Progenitor cell of endocrine pancreas (in vitro differentiated cells): ENCODE measurements at regions not wholly inside any gene's neighbourhood (a gene's known extent, or its start where the extent isn't known, plus 50 kb on each side); places are given as distances from the start of the nearest gene placed in this dataset.
A peak's percentile ranks its signal among the peaks of the same experiment; 100 is the strongest.
"Not testable (repeated sequence)": the region's sequence is repeated elsewhere in the genome, so short reads cannot be mapped to it uniquely, and the experiment has no call there.

Source experiments
- DNase-seq: peaks from one replicate; pipeline ENCODE4 v3.0.0; 2021; ENCODE audit warnings: low spot score; ENCODE audit not compliant: unreplicated experiment
- H3K27ac Mint-ChIP-seq: 2 replicates; pipeline ENCODE4 v1.8.0; 2021; ENCODE audit warnings: mild to moderate bottlenecking, moderate library complexity, mixed read lengths
- H3K27me3 Mint-ChIP-seq: 2 replicates; pipeline ENCODE4 v1.8.0; 2021; ENCODE audit warnings: mixed read lengths
- H3K36me3 Mint-ChIP-seq: 2 replicates; pipeline ENCODE4 v1.8.0; 2022; ENCODE audit warnings: mixed read lengths; ENCODE audit not compliant: insufficient read depth
- H3K4me1 Mint-ChIP-seq: 2 replicates; pipeline ENCODE4 v1.8.0; 2021; ENCODE audit warnings: low read depth, mixed read lengths
- H3K4me3 Mint-ChIP-seq: 2 replicates; pipeline ENCODE4 v1.8.0; 2021; ENCODE audit warnings: low read depth, mild to moderate bottlenecking, moderate library complexity, mixed read lengths
- H3K9me3 Mint-ChIP-seq: 2 replicates; pipeline ENCODE4 v1.8.0; 2021; ENCODE audit warnings: low read depth, mixed read lengths
- CTCF ChIP-seq: fragments of 200-600 bp; sonication (generic); IDR thresholded peaks from one replicate; pipeline ENCODE4 v1.5.0; 2021; ENCODE audit warnings: antibody characterized with exemption, mild to moderate bottlenecking; ENCODE audit not compliant: unreplicated experiment

GRCh38 chr6:4212588-4212987 is 77.2 kb upstream of the ECI2 start:
- no peaks in the 10 kb centered on the region for H3K4me1 Mint-ChIP-seq

GRCh38 chr6:4210629-4211419 is 75.4 kb upstream of the ECI2 start:
- TF ChIP-seq CTCF: peak; percentile 72

More at GRCh38 chr6:4212588-4212987, 77.2 kb upstream of the ECI2 start:
- no peak for DNase-seq
- Mint-ChIP-seq H3K4me3 (no peak overlapping the region), H3K27ac (no peak overlapping the region), H3K36me3 (peaks cover 7% of the 10 kb centered on the region), H3K9me3 (peaks cover 29% of the 10 kb centered on the region), H3K27me3 (no peaks in the 10 kb centered on the region)
- TF ChIP-seq CTCF: no peak

GRCh38 chr6:4209196-4209595 is 73.8 kb upstream of the ECI2 start:
- Mint-ChIP-seq H3K27ac (no peak overlapping the region), H3K4me3 (no peak overlapping the region), H3K36me3 (peaks cover 8% of the 10 kb centered on the region), H3K27me3 (no peaks in the 10 kb centered on the region), H3K9me3 (peaks cover 27% of the 10 kb centered on the region), H3K4me1 (no peaks in the 10 kb centered on the region)
- no peak for TF ChIP-seq CTCF
- DNase-seq: no peak

More at GRCh38 chr6:4210629-4211419, 75.4 kb upstream of the ECI2 start:
- H3K27ac Mint-ChIP-seq: no peak overlapping the region
- H3K27me3 Mint-ChIP-seq: no peaks in the 10 kb centered on the region
- no peak overlapping the region for H3K4me3 Mint-ChIP-seq
- no peaks in the 10 kb centered on the region for H3K4me1 Mint-ChIP-seq
- DNase-seq: peak; percentile 34
- peaks cover 29% of the 10 kb centered on the region for H3K9me3 Mint-ChIP-seq
- peaks cover 7% of the 10 kb centered on the region for H3K36me3 Mint-ChIP-seq

- Mint-ChIP-seq H3K4me1 (no peaks in the 10 kb centered on the region), H3K4me3 (no peak overlapping the region), H3K9me3 (peaks cover 21% of the 10 kb centered on the region), H3K27ac (no peak overlapping the region), H3K36me3 (peaks cover 8% of the 10 kb centered on the region), H3K27me3 (no peaks in the 10 kb centered on the region)
- no peak for DNase-seq
- TF ChIP-seq CTCF: no peak
Measured at GRCh38 chr6:4208158-4208557, 72.8 kb upstream of the ECI2 start.

GRCh38 chr6:4203642-4204417 is 68.5 kb upstream of the ECI2 start:
- DNase-seq, H3K36me3 Mint-ChIP-seq, H3K27me3 Mint-ChIP-seq, H3K4me3 Mint-ChIP-seq, H3K27ac Mint-ChIP-seq, H3K4me1 Mint-ChIP-seq: not testable (repeated sequence)
- H3K9me3 Mint-ChIP-seq: peaks cover 24% of the 10 kb centered on the region
